Nucleus accumbens (tissue), 56 donors: ENCODE measurements at regions not wholly inside any gene's neighbourhood (a gene's known extent, or its start where the extent isn't known, plus 50 kb on each side); places are given as distances from the start of the nearest gene placed in this dataset.
"Not testable (repeated sequence)": the region's sequence is repeated elsewhere in the genome, so short reads cannot be mapped to it uniquely, and the experiment has no call there.

ENCODE experiments used
- DNase-seq, 56 donors: peaks; one replicate each; lab custom pipeline; 2025; lab: John Stamatoyannopoulos, UW

- DNase-seq, result no peak
Measured at GRCh38 chr9:26262421-26263107, 584.3 kb upstream of the TUSC1 start.

DNA sequence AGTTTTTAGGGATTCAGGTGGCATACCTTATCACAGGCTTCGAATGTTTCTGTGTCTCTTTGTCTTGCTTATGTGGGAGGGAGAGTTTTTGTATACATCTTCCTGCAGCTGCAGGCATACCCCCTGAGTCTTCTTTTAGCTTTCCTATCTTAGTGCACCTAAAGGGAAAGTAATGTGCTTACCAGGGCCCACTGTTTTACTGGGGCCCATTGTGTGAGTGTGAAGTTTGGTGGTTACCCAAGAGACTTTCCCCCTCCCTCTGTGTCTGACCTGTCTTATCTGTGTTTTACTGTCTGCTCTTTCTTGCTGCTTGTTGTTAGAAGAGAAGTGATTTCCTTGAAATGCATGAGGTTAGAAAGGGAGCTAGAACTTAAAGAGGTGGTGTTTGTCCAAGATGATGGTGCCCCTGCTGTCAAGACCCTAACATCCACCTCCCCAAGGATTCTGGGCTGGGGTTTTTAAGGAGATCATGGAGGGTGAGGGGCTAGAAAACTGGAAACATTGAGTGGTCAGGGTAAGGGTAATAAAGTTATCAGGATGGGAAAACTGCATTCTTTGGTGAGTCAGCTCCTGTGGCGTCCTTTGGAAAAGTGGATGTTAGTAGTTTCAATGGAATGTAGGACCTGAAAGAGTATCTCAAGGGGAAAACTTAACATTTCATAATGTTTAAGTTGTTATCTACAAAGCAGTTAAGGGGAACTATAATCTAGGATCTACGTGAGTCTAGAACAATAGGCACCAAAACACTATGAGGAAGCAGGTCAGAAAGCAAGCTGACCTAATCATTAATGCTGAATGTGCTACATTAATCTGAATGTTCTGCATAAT lies 583.5 kb upstream of the TUSC1 start:
- DNase-seq, result no peak

GRCh38 chr9:26260238-26260637 lies 582.0 kb upstream of the TUSC1 start:
- no peak for DNase-seq

GRCh38 chr9:26247861-26248260 lies 569.6 kb upstream of the TUSC1 start:
- DNase-seq, result no peak

DNA sequence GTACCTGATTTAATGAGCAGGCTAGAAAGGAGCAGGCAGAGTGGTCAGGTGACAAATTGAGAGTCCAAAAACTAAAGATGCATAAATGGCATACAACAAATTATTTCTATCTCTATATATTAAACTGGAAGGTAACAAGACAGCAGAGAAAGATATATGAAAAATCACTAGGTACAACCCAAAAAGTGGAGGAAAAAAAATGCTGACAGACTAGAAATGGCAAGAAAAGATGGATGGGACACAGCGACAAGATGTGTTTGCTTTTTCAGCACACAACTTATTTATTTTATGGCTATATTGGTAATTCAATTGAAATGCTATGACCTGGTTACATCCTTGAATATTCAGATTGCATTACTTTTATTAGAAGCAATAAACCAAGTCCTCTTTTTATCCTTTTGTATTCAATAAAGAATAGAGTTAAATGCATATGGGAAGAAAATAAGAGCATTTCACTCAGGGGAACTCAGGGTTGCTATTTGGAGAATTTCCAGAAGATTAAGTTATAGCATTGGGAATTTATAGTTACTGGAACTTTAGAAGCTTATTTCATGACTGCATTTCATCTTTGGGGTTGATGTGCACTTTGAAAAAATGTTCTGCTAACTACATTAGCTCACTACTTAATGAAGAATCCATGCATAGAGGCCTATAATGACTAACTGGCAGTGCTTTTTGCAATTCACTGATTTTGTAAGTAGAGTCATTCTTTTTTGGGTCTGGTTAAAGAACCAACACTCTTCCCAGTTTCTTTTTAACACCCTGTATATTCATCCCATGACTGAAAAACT lies 566.6 kb upstream of the TUSC1 start:
- DNase-seq, result no peak

GRCh38 chr9:26243726-26244125 lies 565.5 kb upstream of the TUSC1 start:
- no peak for DNase-seq

- DNase-seq, result no peak
Measured at GRCh38 chr9:26243029-26243697, 564.9 kb upstream of the TUSC1 start.

DNA sequence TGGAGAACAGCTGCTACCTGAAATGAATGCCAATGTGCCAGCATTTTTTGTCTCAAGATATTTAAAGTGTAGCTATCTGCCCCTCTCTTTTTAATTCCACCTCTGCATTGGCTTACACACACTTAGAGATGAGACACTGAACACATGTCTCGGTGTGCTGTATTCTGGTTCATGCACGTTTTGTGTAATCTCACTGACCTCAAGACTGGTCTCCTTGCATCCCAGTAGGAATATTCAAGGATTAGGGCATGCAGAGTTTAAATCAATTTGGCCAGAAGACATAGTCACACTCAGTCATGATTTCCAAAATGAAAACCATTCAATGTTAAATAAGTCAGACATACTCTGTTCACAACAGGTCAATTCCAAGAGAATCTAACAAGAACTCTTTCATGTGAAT lies 561.8 kb upstream of the TUSC1 start:
- DNase-seq, result no peak

- DNase-seq, result no peak
Measured at GRCh38 chr9:26237256-26237655, 559.0 kb upstream of the TUSC1 start.

- no peak for DNase-seq
Measured at GRCh38 chr9:26234865-26235264, 556.6 kb upstream of the TUSC1 start.

- no peak for DNase-seq
Measured at GRCh38 chr9:26231391-26231790, 553.1 kb upstream of the TUSC1 start.

DNA sequence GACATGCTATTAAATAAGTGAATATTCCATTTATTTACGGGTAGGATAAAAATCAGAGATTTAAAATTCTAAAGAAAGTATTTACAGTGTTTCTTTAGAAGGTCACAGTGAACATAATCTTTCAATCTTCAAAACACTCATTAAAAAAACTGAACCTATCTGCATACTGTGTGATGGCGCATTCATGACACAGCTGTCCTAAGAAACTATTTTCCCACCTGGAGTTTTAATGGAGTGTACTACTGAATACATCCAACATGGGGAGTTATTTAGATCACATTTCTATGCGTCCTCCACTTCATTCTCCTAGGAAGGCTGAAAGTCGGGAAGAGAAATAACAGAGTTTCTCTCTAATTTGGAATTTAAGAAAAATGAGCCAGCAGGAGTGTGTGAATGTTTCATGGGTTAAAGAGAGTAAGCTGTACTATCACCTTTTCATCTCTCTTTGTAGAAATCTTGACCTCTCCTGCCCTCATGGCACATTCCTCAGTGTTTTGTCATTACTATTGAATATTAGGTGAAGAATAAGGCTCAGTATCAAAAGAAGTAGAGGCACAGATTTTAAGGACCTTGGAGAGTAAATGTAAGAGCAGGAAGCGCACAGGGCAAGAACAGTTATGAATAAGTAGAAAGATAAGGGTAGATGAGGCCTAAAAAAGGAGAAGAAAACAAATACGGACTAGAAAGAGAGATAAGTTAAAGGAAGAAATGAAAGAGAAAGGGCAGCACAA lies 551.2 kb upstream of the TUSC1 start:
- DNase-seq, result no peak

- no peak for DNase-seq
Measured at GRCh38 chr9:26228273-26228672, 550.0 kb upstream of the TUSC1 start.

GRCh38 chr9:26221290-26221689 lies 543.0 kb upstream of the TUSC1 start:
- no peak for DNase-seq

DNA sequence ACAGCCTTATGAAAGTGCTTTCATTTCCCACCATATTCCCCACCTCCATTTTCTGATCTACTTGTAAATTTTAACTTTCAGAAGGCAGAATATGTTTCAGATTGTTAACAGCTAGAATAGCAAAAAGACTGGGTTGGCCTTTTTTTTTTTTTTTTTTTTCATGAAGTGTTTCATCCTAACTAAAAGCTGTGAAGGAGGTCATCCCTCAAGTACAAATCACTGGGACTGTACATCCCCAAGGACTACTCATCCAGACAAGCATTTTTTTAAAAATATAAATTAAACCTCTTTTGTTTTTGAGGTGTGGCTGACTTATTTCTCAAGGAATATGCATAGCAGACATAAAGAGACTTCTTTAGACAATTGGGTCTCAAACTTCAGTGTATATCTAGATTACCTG lies 542.1 kb upstream of the TUSC1 start:
- no peak for DNase-seq

DNA sequence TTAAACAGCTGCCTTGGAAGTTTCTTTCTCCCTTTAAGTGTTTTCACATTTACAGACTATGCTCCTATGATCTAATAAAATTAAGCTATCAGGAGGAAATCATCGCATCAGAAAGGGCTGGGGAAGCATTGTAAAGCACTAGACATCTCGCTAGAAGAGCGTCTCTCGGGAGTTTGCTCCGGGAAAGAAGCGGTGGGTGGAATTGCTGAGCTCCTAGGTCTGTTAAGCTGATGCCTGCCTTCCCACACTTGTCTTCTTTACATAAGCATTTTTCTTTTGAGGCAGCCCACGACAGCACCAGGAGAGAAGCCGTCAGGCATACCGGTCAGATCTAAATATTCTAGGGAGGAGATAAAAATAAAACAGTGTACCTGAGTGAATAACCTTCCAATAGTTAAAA lies 541.7 kb upstream of the TUSC1 start:
- peak in 35 of 56 donors; percentile 1 to 85 (median 45) for DNase-seq

- no peak for DNase-seq
Measured at GRCh38 chr9:26216702-26217101, 538.5 kb upstream of the TUSC1 start.

DNA sequence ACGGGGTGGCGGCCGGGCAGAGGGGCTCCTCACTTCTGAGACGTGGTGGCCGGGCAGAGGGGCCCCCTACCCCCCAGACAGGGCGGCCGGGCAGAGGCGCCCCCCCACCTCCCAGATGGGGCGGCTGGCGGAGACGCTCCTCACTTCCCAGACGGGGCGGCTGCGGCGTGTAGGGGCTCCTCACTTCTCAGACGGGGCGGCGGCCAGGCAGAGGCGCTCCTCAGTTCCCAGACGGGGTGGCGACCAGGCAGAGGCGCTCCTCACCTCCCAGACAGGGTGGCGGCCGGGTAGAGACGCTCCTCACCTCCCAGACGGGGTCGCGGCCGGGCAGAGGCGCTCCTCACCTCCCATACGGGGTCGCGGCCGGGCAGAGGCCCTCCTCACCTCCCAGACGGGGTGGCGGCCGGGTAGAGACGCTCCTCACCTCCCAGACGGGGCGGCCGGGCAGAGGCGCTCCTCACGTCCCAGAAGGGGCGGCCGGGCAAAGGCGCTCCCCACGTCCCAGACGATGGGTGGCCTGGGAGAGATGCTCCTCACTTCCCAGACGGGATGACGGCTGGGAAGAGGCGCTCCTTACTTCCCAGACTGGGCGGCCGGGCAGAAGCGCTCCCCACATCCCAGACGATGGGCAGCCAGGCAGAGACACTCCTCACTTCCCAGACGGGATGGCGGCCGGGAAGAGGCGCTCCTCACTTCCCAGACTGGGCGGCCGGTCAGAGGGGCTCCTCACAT lies 536.6 kb upstream of the TUSC1 start:
- not testable (repeated sequence) for DNase-seq

DNA sequence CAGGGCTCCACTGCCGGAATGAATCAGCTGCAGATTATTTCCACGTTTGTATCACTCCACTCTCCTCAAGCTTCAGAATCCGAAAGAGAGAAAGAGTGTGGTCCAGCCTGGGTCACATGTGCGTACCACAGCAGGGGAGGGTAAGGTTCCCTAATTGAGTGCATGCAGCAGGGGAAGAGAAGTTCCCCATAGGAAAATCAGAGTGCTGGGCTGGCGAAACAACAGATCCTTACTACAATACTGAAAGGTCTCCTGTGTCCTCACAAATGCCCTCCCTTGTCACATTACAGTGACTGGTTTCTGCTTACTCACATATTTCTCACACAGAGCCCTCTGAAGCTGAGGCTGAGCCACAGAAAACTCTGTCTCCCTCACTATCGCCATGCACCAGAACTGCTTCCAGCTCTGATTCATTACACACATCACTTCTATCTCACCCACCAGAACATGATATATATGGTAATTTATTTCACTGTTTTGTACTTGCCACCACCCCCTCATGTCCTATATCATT lies 532.2 kb upstream of the TUSC1 start:
- DNase-seq, result peak in 28 of 56 donors; percentile 0 to 63 (median 18)
